ENCODE measurements at regions not wholly inside any gene's neighbourhood (a gene's known extent, or its start where the extent isn't known, plus 50 kb on each side); places are given as distances from the start of the nearest gene placed in this dataset.

DNA sequence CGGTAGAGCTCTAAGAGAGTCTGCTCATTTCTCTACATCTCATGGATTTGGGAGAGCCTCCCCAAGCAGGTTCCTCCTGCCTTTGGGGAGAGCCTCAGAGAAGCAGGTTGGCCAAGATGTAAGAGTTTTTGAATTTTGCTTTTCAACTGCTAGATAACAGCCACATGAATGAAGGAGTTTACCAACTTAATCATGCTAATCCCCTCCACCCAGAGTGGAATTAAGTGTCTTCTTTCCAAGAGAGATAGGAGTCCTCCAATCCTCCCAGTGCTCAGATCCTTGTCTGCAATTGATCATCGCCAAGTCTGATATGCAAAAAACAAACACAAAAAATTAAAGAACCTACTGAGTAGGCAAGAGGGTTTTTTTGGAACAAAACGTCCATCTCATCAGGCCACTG lies 99.4 kb upstream of the MAP3K1 start:
- no peaks in the 10 kb centered on the region for H3K9me3 ChIP-seq (ENCODE audit: insufficient read depth, low read length)
- no peaks in the 10 kb centered on the region for H3K4me1 ChIP-seq (ENCODE audit: insufficient read depth, insufficient read length)
- no peak overlapping the region for H3K4me3 ChIP-seq (ENCODE audit: insufficient read length, low read depth)
- no peak for DNase-seq (ENCODE audit: low read depth, low spot score)
- H3K36me3 ChIP-seq (ENCODE audit: insufficient read depth, insufficient read length, low read length), result no peaks in the 10 kb centered on the region
- H3K9ac ChIP-seq (ENCODE audit: insufficient read length, low read depth), result no peak overlapping the region
- no peaks in the 10 kb centered on the region for H3K27me3 ChIP-seq (ENCODE audit: insufficient read depth, insufficient read length)
- TF ChIP-seq YY1 (IDR thresholded peaks at IDR 0.05; ENCODE audit: insufficient read depth, insufficient read length) (no peak), SUZ12 (IDR thresholded peaks at IDR 0.05; ENCODE audit: extremely low read depth, insufficient read depth, insufficient read length) (no peak), ZNF274 (IDR thresholded peaks at IDR 0.05; ENCODE audit: low read depth, low read length) (no peak)

DNA sequence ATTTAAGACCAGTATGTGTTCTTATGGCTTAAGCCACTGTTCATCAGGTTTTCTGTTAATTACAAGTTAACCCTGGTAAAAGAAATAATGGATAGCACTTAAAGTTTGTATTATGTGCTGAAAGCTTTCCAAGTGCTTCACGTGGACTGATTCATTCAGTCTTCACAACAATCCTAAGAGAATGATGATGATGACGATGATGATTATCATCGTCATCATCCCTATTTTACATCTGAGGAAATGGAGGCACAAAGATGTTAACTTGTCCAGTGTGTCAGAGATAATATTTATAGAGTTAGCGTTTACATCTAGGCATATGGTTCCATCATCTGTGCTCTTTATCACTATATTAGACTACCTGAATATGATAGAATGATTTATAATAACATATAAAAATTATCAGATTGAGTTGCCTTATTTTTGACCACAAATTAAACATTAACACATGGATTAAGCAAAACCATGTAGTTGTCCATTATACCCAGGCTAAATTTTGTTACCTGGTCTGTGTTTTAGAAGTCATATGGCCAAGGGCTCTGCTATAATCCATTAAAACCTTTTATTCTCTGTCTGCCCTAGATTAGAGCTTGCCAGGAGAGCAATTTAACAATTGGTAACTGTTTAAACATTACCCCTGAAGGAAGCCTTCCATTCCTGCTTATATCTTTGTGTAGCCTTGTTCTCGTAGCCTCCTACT lies 102.3 kb upstream of the MAP3K1 start:
- no peaks in the 10 kb centered on the region for H3K27me3 ChIP-seq (ENCODE audit: insufficient read depth, insufficient read length)
- H3K4me1 ChIP-seq (ENCODE audit: insufficient read depth, insufficient read length), result no peaks in the 10 kb centered on the region
- no peaks in the 10 kb centered on the region for H3K36me3 ChIP-seq (ENCODE audit: insufficient read depth, insufficient read length, low read length)
- H3K9ac ChIP-seq (ENCODE audit: insufficient read length, low read depth), result no peak overlapping the region
- no peak for DNase-seq (ENCODE audit: low read depth, low spot score)
- no peaks in the 10 kb centered on the region for H3K9me3 ChIP-seq (ENCODE audit: insufficient read depth, low read length)
- no peak overlapping the region for H3K4me3 ChIP-seq (ENCODE audit: insufficient read length, low read depth)
- no peak for TF ChIP-seq YY1 (IDR thresholded peaks at IDR 0.05; ENCODE audit: insufficient read depth, insufficient read length)

GRCh38 chr5:56710826-56711590 lies 104.3 kb upstream of the MAP3K1 start:
- Histone ChIP-seq H3K27me3 (ENCODE audit: insufficient read depth, insufficient read length) (no peaks in the 10 kb centered on the region), H3K4me3 (ENCODE audit: insufficient read length, low read depth) (no peak overlapping the region), H3K36me3 (ENCODE audit: insufficient read depth, insufficient read length, low read length) (no peaks in the 10 kb centered on the region), H3K9ac (ENCODE audit: insufficient read length, low read depth) (no peak overlapping the region), H3K4me1 (ENCODE audit: insufficient read depth, insufficient read length) (no peaks in the 10 kb centered on the region), H3K9me3 (ENCODE audit: insufficient read depth, low read length) (no peaks in the 10 kb centered on the region)
- TF ChIP-seq SUZ12 (IDR thresholded peaks at IDR 0.05; ENCODE audit: extremely low read depth, insufficient read depth, insufficient read length), result no peak
- no peak for TF ChIP-seq ZNF274 (IDR thresholded peaks at IDR 0.05; ENCODE audit: low read depth, low read length)
- no peak for TF ChIP-seq YY1 (IDR thresholded peaks at IDR 0.05; ENCODE audit: insufficient read depth, insufficient read length)
- DNase-seq (ENCODE audit: low read depth, low spot score), result no peak

- no peak for DNase-seq (ENCODE audit: low read depth, low spot score)
- no peaks in the 10 kb centered on the region for H3K9me3 ChIP-seq (ENCODE audit: insufficient read depth, low read length)
Observed at GRCh38 chr5:56706504-56706903, 108.8 kb upstream of the MAP3K1 start.

GRCh38 chr5:56705217-56705616 lies 110.1 kb upstream of the MAP3K1 start:
- Histone ChIP-seq H3K9me3 (ENCODE audit: insufficient read depth, low read length) (no peaks in the 10 kb centered on the region), H3K4me3 (ENCODE audit: insufficient read length, low read depth) (no peak overlapping the region), H3K4me1 (ENCODE audit: insufficient read depth, insufficient read length) (no peaks in the 10 kb centered on the region), H3K27me3 (ENCODE audit: insufficient read depth, insufficient read length) (no peaks in the 10 kb centered on the region), H3K9ac (ENCODE audit: insufficient read length, low read depth) (no peak overlapping the region), H3K36me3 (ENCODE audit: insufficient read depth, insufficient read length, low read length) (no peaks in the 10 kb centered on the region)
- DNase-seq (ENCODE audit: low read depth, low spot score), result no peak
- TF ChIP-seq YY1 (IDR thresholded peaks at IDR 0.05; ENCODE audit: insufficient read depth, insufficient read length), result no peak
- TF ChIP-seq SUZ12 (IDR thresholded peaks at IDR 0.05; ENCODE audit: extremely low read depth, insufficient read depth, insufficient read length), result no peak
- no peak for TF ChIP-seq ZNF274 (IDR thresholded peaks at IDR 0.05; ENCODE audit: low read depth, low read length)

More at GRCh38 chr5:56706504-56706903, 108.8 kb upstream of the MAP3K1 start:
- Histone ChIP-seq H3K4me1 (ENCODE audit: insufficient read depth, insufficient read length) (no peaks in the 10 kb centered on the region), H3K4me3 (ENCODE audit: insufficient read length, low read depth) (no peak overlapping the region), H3K27me3 (ENCODE audit: insufficient read depth, insufficient read length) (no peaks in the 10 kb centered on the region), H3K9ac (ENCODE audit: insufficient read length, low read depth) (no peak overlapping the region), H3K36me3 (ENCODE audit: insufficient read depth, insufficient read length, low read length) (no peaks in the 10 kb centered on the region)
- TF ChIP-seq YY1 (IDR thresholded peaks at IDR 0.05; ENCODE audit: insufficient read depth, insufficient read length), result no peak
- TF ChIP-seq ZNF274 (IDR thresholded peaks at IDR 0.05; ENCODE audit: low read depth, low read length), result no peak
- TF ChIP-seq SUZ12 (IDR thresholded peaks at IDR 0.05; ENCODE audit: extremely low read depth, insufficient read depth, insufficient read length), result no peak

GRCh38 chr5:56703952-56704351 lies 111.4 kb upstream of the MAP3K1 start:
- TF ChIP-seq YY1 (IDR thresholded peaks at IDR 0.05; ENCODE audit: insufficient read depth, insufficient read length) (no peak), SUZ12 (IDR thresholded peaks at IDR 0.05; ENCODE audit: extremely low read depth, insufficient read depth, insufficient read length) (no peak), ZNF274 (IDR thresholded peaks at IDR 0.05; ENCODE audit: low read depth, low read length) (no peak)

DNA sequence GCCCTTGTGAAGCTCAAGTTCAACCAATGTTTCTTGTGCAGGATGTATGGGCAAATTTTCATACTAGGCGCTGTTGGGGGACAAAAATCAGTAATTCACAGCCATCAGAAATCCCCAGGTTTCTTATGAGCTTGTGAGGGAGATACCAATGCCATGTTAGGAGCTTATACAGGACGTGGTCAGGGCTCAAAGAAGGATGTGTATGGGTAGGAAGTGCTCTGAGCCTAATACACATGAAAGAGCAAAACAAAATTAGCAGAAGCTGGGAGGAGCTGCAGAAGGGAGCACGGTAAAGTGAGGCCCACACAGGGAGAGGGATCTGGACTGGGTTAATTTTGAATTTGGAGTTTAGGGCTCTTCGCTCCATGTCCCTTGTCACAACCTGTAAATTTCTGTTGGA lies 114.6 kb upstream of the MAP3K1 start:
- H3K4me1 ChIP-seq (ENCODE audit: insufficient read depth, insufficient read length), result no peaks in the 10 kb centered on the region
- H3K9ac ChIP-seq (ENCODE audit: insufficient read length, low read depth), result no peak overlapping the region

More at GRCh38 chr5:56703952-56704351, 111.4 kb upstream of the MAP3K1 start:
- H3K9ac ChIP-seq (ENCODE audit: insufficient read length, low read depth), result no peak overlapping the region
- H3K4me3 ChIP-seq (ENCODE audit: insufficient read length, low read depth), result no peak overlapping the region
- no peaks in the 10 kb centered on the region for H3K9me3 ChIP-seq (ENCODE audit: insufficient read depth, low read length)
- no peaks in the 10 kb centered on the region for H3K27me3 ChIP-seq (ENCODE audit: insufficient read depth, insufficient read length)
- DNase-seq (ENCODE audit: low read depth, low spot score), result no peak
- H3K4me1 ChIP-seq (ENCODE audit: insufficient read depth, insufficient read length), result no peaks in the 10 kb centered on the region
- no peaks in the 10 kb centered on the region for H3K36me3 ChIP-seq (ENCODE audit: insufficient read depth, insufficient read length, low read length)

More for the DNA sequence above, 114.6 kb upstream of the MAP3K1 start:
- H3K27me3 ChIP-seq (ENCODE audit: insufficient read depth, insufficient read length), result no peaks in the 10 kb centered on the region
- no peak overlapping the region for H3K4me3 ChIP-seq (ENCODE audit: insufficient read length, low read depth)
- TF ChIP-seq YY1 (IDR thresholded peaks at IDR 0.05; ENCODE audit: insufficient read depth, insufficient read length) (no peak), SUZ12 (IDR thresholded peaks at IDR 0.05; ENCODE audit: extremely low read depth, insufficient read depth, insufficient read length) (no peak), ZNF274 (IDR thresholded peaks at IDR 0.05; ENCODE audit: low read depth, low read length) (no peak)
- DNase-seq (ENCODE audit: low read depth, low spot score), result no peak
- no peaks in the 10 kb centered on the region for H3K36me3 ChIP-seq (ENCODE audit: insufficient read depth, insufficient read length, low read length)
- no peaks in the 10 kb centered on the region for H3K9me3 ChIP-seq (ENCODE audit: insufficient read depth, low read length)

Measured in NT2/D1 (cell line).